Panc1 (cell line): ENCODE measurements at regions not wholly inside any gene's neighbourhood (a gene's known extent, or its start where the extent isn't known, plus 50 kb on each side); places are given as distances from the start of the nearest gene placed in this dataset.

Source experiments
- ATAC-seq: fragments of 200-7000 bp; cut with Tn5 transposase; 2 replicates; pipeline ENCODE4 v1.9.1; 2020; ENCODE audit warnings: mild to moderate bottlenecking, moderate library complexity
- BruUV-seq: library from RNA; stranded (reverse); fragments of 400-500 nt; replicated peaks from 2 replicates; lab custom pipeline; 2021; lab: Mats Ljungman, UMichigan
- CTCF ChIA-PET: fragments of 300-600 bp; sonication (Branson Sonifier 250); formaldehyde crosslinking; loops from one replicate; lab custom pipeline; 2022; ENCODE audit warnings: antibody characterized with exemption; lab: Charles Lee
- POLR2A ChIA-PET: fragments of 300-600 bp; sonication (Branson Sonifier 250); formaldehyde crosslinking; loops from one replicate; lab custom pipeline; 2022; ENCODE audit warnings: antibody characterized with exemption; lab: Charles Lee
- DNase-seq: peaks from one replicate; pipeline ENCODE4 v3.0.0-alpha.2; 2010; ENCODE audit warnings: low read depth, low spot score
- H3K27ac ChIP-seq: 2 replicates; pipeline ENCODE4 v1.5.1; 2011; ENCODE audit warnings: mild to moderate bottlenecking, low read length, inconsistent platforms
- H3K27me3 ChIP-seq: fragments of 200-500 bp; sonication (Bioruptor generic); 2 replicates; pipeline ENCODE4 v1.6.0; 2014; ENCODE audit warnings: low read length, inconsistent platforms; ENCODE audit not compliant: control insufficient read depth, insufficient read depth
- H3K36me3 ChIP-seq: fragments of 200-500 bp; sonication (Bioruptor generic); 2 replicates; pipeline ENCODE4 v1.5.1; 2014; ENCODE audit warnings: inconsistent platforms, mild to moderate bottlenecking, low read length, moderate library complexity; ENCODE audit not compliant: control insufficient read depth, insufficient read depth
- H3K4me1 ChIP-seq: 2 replicates; pipeline ENCODE4 v1.5.1; 2011; ENCODE audit warnings: inconsistent platforms, mild to moderate bottlenecking, low read length, moderate library complexity; ENCODE audit not compliant: control insufficient read depth, insufficient read depth
- H3K4me3 ChIP-seq, 2 experiments: 2 replicates each; pipeline ENCODE4 v1.5.1; 2011 to 2012; ENCODE audit warnings: low read depth in 2 of 2, low read length in 2 of 2, mild to moderate bottlenecking in 2 of 2, inconsistent platforms in 1 of 2, moderate library complexity in 1 of 2
- H3K9me3 ChIP-seq: fragments of 200-500 bp; sonication (Bioruptor generic); 2 replicates; pipeline ENCODE4 v1.5.1; 2014; ENCODE audit warnings: low read depth, mild to moderate bottlenecking, inconsistent platforms, low read length, moderate library complexity; ENCODE audit not compliant: control insufficient read depth, insufficient read depth
- CTCF ChIP-seq: fragments of 450-650 bp; IDR thresholded peaks from 2 replicates; pipeline ENCODE4 v1.5.1; 2017; ENCODE audit warnings: mild to moderate bottlenecking
- POLR2AphosphoS5 ChIP-seq: IDR thresholded peaks from 2 replicates; pipeline ENCODE4 v1.6.1; 2012; ENCODE audit warnings: mild to moderate bottlenecking, low read depth, low read length, moderate library complexity
- REST ChIP-seq, 2 experiments: IDR thresholded peaks; 2 replicates each; pipeline ENCODE4 v1.6.1; 2011 to 2012; ENCODE audit warnings: low read depth in 2 of 2, control low read depth in 1 of 2, low read length in 1 of 2, mild to moderate bottlenecking in 1 of 2, moderate library complexity in 1 of 2; ENCODE audit not compliant: insufficient read depth in 1 of 2
- SIN3A ChIP-seq: IDR thresholded peaks from 2 replicates; pipeline ENCODE4 v1.6.1; 2012; ENCODE audit warnings: low read depth, mild to moderate bottlenecking, low read length, moderate library complexity, borderline replicate concordance; ENCODE audit not compliant: insufficient read depth
- TCF7L2 ChIP-seq: IDR thresholded peaks from 2 replicates; pipeline ENCODE4 v1.6.1; 2011; ENCODE audit warnings: mild to moderate bottlenecking, low read depth, low read length, inconsistent platforms
- in situ Hi-C: cut with HindIII; loops from 2 replicates; pipeline ENCODE4 v1.10.0; 2016; ENCODE audit warnings: low sequenced_read_pairs, low pct_unique_long_range_greater_than_20kb
- intact Hi-C: fragments of 100-400 bp; cut with micrococcal nuclease; formaldehyde crosslinking; loops from one replicate; pipeline ENCODE4 v1.10.0; 2022; ENCODE audit not compliant: unreplicated experiment

- TF ChIP-seq TCF7L2 (no peak), SIN3A (no peak), CTCF (no peak), REST (IDR thresholded peaks at IDR 0.05; ENCODE audit: insufficient read depth in 1 of 2, low read depth in 2 of 2, low read length in 1 of 2) (no peak), POLR2AphosphoS5 (no peak)
- in situ Hi-C loops: no loop called here
- POLR2A ChIA-PET: no interaction called here
- no TSS peak for BruUV-seq
- intact Hi-C loops: loop anchor here (2.0 kb wide), 1 partner anchor 71 kb away; no protein-coding TSS in a partner anchor
- Histone ChIP-seq H3K36me3 (no peaks in the 10 kb centered on the region), H3K4me3 (no peak overlapping the region), H3K27ac (no peak overlapping the region), H3K9me3 (no peaks in the 10 kb centered on the region), H3K27me3 (no peaks in the 10 kb centered on the region), H3K4me1 (no peaks in the 10 kb centered on the region)
- no peak for ATAC-seq
- CTCF ChIA-PET: no interaction called here
- DNase-seq: no peak
Measured at GRCh38 chr13:40023595-40024203, 368.2 kb downstream of the COG6 start.

GRCh38 chr13:40024204-40024966 is 368.9 kb downstream of the COG6 start:
- TF ChIP-seq POLR2AphosphoS5: no peak
- TF ChIP-seq CTCF: no peak
- no peak for TF ChIP-seq SIN3A
- TF ChIP-seq TCF7L2: no peak
- no peak for TF ChIP-seq REST (IDR thresholded peaks at IDR 0.05; ENCODE audit: insufficient read depth in 1 of 2, low read depth in 2 of 2, low read length in 1 of 2)
- Histone ChIP-seq H3K4me3 (no peak overlapping the region), H3K27ac (no peak overlapping the region), H3K36me3 (no peaks in the 10 kb centered on the region), H3K4me1 (no peaks in the 10 kb centered on the region), H3K9me3 (no peaks in the 10 kb centered on the region), H3K27me3 (no peaks in the 10 kb centered on the region)
- in situ Hi-C loops (no loop called here), intact Hi-C loops (no loop called here)
- CTCF ChIA-PET: no interaction called here
- ATAC-seq (no peak), DNase-seq (no peak)
- no TSS peak for BruUV-seq
- POLR2A ChIA-PET: no interaction called here
